Urinary bladder (tissue), 3 donors: ENCODE measurements at regions not wholly inside any gene's neighbourhood (a gene's known extent, or its start where the extent isn't known, plus 50 kb on each side); places are given as distances from the start of the nearest gene placed in this dataset.

Experiments used
- DNase-seq: peaks from one replicate; pipeline ENCODE4 v3.0.0-alpha.2; 2015; ENCODE audit errors: extremely low spot score
- H3K27ac ChIP-seq: one replicate; pipeline ENCODE4 v1.5.1; 2013; ENCODE audit warnings: low read depth, mild to moderate bottlenecking, moderate library complexity
- H3K36me3 ChIP-seq: one replicate; pipeline ENCODE4 v1.6.1; 2013; ENCODE audit warnings: mild to moderate bottlenecking, moderate library complexity; ENCODE audit not compliant: insufficient read depth
- H3K4me1 ChIP-seq: one replicate; pipeline ENCODE4 v1.6.1; 2013; ENCODE audit warnings: mild to moderate bottlenecking, moderate library complexity; ENCODE audit not compliant: insufficient read depth
- H3K4me3 ChIP-seq: one replicate; pipeline ENCODE4 v1.5.1; 2013; ENCODE audit warnings: low read depth, low read length
- WGBS: extraction: QIAGEN DNeasy Blood & Tissue Kit; methylation state at CpG from one replicate; pipeline ENCODE4 v1.1.7; 2013; 5-methylcytosine and 5-hydroxymethylcytosine counted together
- donor health status: healthy with polysubstance abuse.
- donor health status: healthy.

- Histone ChIP-seq H3K4me3 (no peak overlapping the region), H3K36me3 (no peaks in the 10 kb centered on the region), H3K4me1 (no peaks in the 10 kb centered on the region), H3K27ac (no peak overlapping the region)
- peak; percentile 76 for DNase-seq
- 26% methylated on average over 9 of the region's 9 CpGs for WGBS
Measured at GRCh38 chr18:11268741-11269233, 119.4 kb upstream of the PIEZO2 start.

GRCh38 chr18:11268153-11268552 lies 118.8 kb upstream of the PIEZO2 start:
- no peaks in the 10 kb centered on the region for H3K4me1 ChIP-seq
- WGBS, result 35% methylated on average over 2 of the region's 2 CpGs
- no peak overlapping the region for H3K4me3 ChIP-seq
- DNase-seq, result no peak
- no peaks in the 10 kb centered on the region for H3K36me3 ChIP-seq
- no peak overlapping the region for H3K27ac ChIP-seq

- no peak overlapping the region for H3K4me3 ChIP-seq
- H3K36me3 ChIP-seq, result no peaks in the 10 kb centered on the region
- H3K4me1 ChIP-seq, result no peaks in the 10 kb centered on the region
- WGBS, result 72% methylated on average over 10 of the region's 10 CpGs
- no peak for DNase-seq
- no peak overlapping the region for H3K27ac ChIP-seq
Measured at GRCh38 chr18:11266781-11267480, 117.6 kb upstream of the PIEZO2 start.

DNA sequence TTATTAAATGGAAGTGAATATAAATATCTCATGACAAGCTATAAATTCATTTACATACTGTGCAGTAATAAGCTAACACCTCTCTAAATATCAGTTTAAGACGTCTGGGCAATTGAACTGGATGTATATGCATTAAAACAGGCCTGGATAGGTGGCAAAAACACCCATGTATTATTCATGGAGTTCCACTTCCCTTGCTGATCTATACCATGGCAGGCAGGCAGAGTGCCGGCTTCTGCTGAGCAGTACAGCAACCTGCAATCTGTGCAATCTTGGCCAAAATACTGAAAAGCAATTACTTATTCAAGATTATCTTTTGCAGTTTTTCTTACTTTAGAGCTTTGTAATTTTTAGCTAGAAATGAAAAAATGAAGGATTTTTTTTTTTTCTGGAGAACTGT lies 112.1 kb upstream of the PIEZO2 start:
- Histone ChIP-seq H3K4me3 (no peak overlapping the region), H3K27ac (no peak overlapping the region), H3K36me3 (no peaks in the 10 kb centered on the region), H3K4me1 (no peaks in the 10 kb centered on the region)
- DNase-seq, result no peak
- WGBS, result 59% methylated on average over 2 of the region's 2 CpGs

GRCh38 chr18:11260961-11261461 lies 111.6 kb upstream of the PIEZO2 start:
- no peak overlapping the region for H3K27ac ChIP-seq
- WGBS, result 83% methylated on average over 3 of the region's 3 CpGs
- no peaks in the 10 kb centered on the region for H3K36me3 ChIP-seq
- no peak for DNase-seq
- no peak overlapping the region for H3K4me3 ChIP-seq
- H3K4me1 ChIP-seq, result no peaks in the 10 kb centered on the region

GRCh38 chr18:11259469-11260150 lies 110.2 kb upstream of the PIEZO2 start:
- Histone ChIP-seq H3K4me3 (no peak overlapping the region), H3K4me1 (no peaks in the 10 kb centered on the region), H3K36me3 (no peaks in the 10 kb centered on the region), H3K27ac (no peak overlapping the region)
- WGBS, result 29% methylated on average over 10 of the region's 10 CpGs
- DNase-seq, result no peak

DNA sequence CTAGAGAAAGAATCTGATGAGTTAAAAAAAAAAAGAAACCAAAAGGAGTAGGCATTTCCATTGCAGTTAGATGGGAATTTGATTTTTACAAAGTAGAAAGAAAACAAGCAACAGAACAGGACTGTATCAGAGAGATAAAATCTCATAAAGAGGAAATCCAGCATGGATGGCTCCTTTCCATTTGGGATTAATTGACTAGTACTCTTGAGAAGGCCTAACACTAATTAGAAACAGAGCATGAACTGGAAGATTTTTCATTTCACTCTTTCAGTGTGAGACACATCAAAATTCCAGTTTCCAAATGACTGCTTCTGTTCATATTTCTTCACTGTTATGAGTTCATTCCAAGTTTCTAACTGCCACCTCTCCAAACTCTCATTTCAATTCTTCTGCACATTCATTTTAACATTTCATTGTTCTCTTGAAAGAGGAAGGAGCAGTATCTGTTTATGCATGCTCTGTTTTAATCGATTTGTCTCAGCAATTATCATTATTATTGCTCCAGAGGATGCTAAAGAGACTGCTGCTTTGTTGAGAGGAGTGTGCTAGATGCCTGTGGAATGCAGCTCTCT lies 108.8 kb upstream of the PIEZO2 start:
- Histone ChIP-seq H3K27ac (no peak overlapping the region), H3K4me1 (no peaks in the 10 kb centered on the region), H3K36me3 (no peaks in the 10 kb centered on the region), H3K4me3 (no peak overlapping the region)
- no peak for DNase-seq
- WGBS, result 75% methylated on average over 1 of the region's 1 CpG

GRCh38 chr18:11256251-11256650 lies 106.9 kb upstream of the PIEZO2 start:
- Histone ChIP-seq H3K4me3 (no peak overlapping the region), H3K36me3 (no peaks in the 10 kb centered on the region), H3K27ac (no peak overlapping the region), H3K4me1 (no peaks in the 10 kb centered on the region)
- DNase-seq, result no peak

DNA sequence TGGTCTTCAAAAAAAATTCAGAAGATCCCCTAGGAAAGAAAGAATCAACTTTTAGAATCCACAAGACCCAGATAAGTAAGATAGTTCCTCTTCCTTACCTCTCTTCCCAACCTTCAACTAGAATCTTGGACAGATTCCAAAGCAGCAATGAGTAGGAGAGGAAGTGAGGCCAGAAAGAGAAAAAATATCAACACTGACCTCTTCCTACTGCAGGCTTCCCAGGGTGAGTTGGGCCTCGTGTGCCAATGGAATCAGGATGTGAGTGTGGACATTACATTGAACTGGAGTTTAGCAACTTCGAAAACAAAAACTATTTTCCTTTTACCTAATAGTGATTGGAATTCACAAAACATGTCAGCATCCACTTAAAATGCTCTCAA lies 102.5 kb upstream of the PIEZO2 start:
- Histone ChIP-seq H3K36me3 (no peaks in the 10 kb centered on the region), H3K4me3 (no peak overlapping the region), H3K27ac (no peak overlapping the region), H3K4me1 (no peaks in the 10 kb centered on the region)
- no peak for DNase-seq
- WGBS, result 46% methylated on average over 2 of the region's 2 CpGs

DNA sequence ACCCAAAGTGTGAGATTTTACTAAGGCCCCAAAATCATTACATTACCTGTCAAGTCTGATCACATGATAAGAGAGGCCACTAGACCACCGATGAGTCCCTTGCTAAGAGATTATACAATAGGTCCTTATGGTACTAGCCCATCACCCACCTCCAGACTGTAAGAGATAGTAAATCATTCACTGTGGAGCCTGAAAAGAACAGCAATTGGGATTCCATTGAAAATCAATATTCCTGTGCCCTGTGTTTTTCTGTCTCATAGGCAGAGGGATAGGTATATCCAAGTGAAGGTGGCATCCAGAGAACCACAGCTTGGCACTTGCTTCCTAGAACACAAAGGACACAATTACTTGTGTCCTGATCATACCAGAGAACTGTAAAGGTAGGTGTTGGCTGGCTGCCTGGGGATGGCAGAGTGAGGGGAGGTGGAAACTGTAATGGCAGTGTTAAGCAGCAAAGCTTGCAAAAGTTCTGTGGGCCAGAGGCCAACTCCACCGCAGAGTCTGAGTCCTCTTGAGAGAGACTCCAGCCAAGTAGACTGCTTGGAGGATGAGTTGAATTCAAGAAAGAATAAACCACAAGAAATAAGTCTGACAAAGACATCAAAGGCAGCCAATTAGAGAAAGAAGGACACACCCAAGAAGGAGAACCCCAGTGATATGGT lies 102.0 kb upstream of the PIEZO2 start:
- 66% methylated on average over 2 of the region's 2 CpGs for WGBS
- DNase-seq, result no peak

GRCh38 chr18:11249391-11249790 lies 100.0 kb upstream of the PIEZO2 start:
- no peak overlapping the region for H3K4me3 ChIP-seq
- WGBS, result 75% methylated on average over 2 of the region's 2 CpGs
- H3K36me3 ChIP-seq, result no peaks in the 10 kb centered on the region
- H3K27ac ChIP-seq, result no peak overlapping the region
- H3K4me1 ChIP-seq, result no peaks in the 10 kb centered on the region
- DNase-seq, result no peak

More for the DNA sequence above, 102.0 kb upstream of the PIEZO2 start:
- no peaks in the 10 kb centered on the region for H3K36me3 ChIP-seq
- no peak overlapping the region for H3K27ac ChIP-seq
- H3K4me1 ChIP-seq, result no peaks in the 10 kb centered on the region
- H3K4me3 ChIP-seq, result no peak overlapping the region

- no peak for DNase-seq
- Histone ChIP-seq H3K4me1 (no peaks in the 10 kb centered on the region), H3K4me3 (no peak overlapping the region), H3K27ac (no peak overlapping the region), H3K36me3 (no peaks in the 10 kb centered on the region)
Measured at GRCh38 chr18:11247381-11247970, 98.1 kb upstream of the PIEZO2 start.

DNA sequence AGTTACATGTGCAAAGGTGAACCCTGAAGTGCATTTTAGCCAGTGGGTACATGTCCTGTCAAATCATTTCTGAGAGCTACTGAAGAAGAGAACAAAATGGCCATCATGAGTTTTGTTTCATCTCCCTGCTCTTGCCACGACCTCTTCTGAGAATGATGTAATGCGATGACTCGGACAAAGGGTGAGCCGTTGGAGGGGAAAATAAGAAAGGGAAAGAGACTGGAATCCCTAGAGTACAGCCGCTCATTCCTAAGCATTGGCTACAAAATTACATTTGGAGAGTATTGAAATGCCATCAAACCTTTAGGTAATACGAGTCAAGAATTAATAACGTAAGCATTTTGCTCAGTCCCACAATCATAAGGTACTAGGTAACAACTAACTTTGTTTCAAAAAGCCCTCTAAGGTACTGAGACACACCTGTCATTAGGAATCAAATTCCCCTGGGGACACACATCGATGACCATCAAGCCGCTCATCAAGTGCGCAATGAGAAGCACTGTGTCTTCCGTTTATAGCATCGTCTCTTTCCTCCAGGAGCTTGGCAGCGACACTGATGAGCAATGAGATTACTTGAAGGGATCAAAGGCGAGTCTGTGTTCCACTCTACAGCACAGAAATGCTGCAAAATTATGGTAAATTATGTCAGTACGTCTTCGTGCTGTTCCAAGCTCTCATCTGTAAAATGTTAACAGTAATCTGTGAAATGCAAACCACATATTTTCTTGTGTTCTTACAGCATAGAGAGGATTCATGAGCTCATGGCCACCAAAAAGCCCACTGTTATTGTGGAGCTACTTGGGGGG lies 97.3 kb upstream of the PIEZO2 start:
- WGBS, result 81% methylated on average over 16 of the region's 16 CpGs
- no peaks in the 10 kb centered on the region for H3K36me3 ChIP-seq
- no peak overlapping the region for H3K4me3 ChIP-seq
- H3K27ac ChIP-seq, result no peak overlapping the region
- no peak for DNase-seq
- no peaks in the 10 kb centered on the region for H3K4me1 ChIP-seq
